K562 (cell line): ENCODE measurements at regions not wholly inside any gene's neighbourhood (a gene's known extent, or its start where the extent isn't known, plus 50 kb on each side); places are given as distances from the start of the nearest gene placed in this dataset.

Experiments used
- ATAC-seq: fragments of 200-7000 bp; cut with Tn5 transposase; 3 replicates; pipeline ENCODE4 v1.9.1; 2020; ENCODE audit warnings: moderate library complexity
- BruUV-seq: library from RNA; stranded (reverse); fragments of 400-500 nt; replicated peaks from 2 replicates; lab custom pipeline; 2021; lab: Mats Ljungman, UMichigan
- CTCF ChIA-PET: fragments of 300-600 bp; formaldehyde crosslinking; extraction: SDS; loops from one replicate; lab custom pipeline; 2021; ENCODE audit warnings: low intra/inter-chr PET ratio; lab: Yijun Ruan, JAX
- POLR2A ChIA-PET: fragments of 300-600, 350-650 bp; sonication (Branson Sonifier 250); formaldehyde crosslinking; extraction: SDS; loops from one replicate; lab custom pipeline; 2021; ENCODE audit warnings: antibody characterized with exemption, inconsistent platforms; lab: Yijun Ruan, JAX
- DNase-seq, 4 experiments: peaks; one replicate each; pipeline versions ENCODE4 v3.0.0 to v3.0.0-alpha.2; 2011 to 2018; ENCODE audit warnings: low spot score in 3 of 4, mixed read lengths in 3 of 4; ENCODE audit errors: extremely low read depth in 1 of 4
- FAIRE-seq: peaks from 2 replicates; lab custom pipeline; 2011; peaks lifted over from hg19 to GRCh38; lab: Jason Lieb, UNC
- H2AFZ ChIP-seq: 2 replicates; pipeline ENCODE4 v1.6.0; 2011; ENCODE audit warnings: low read depth, low read length, control low read depth, inconsistent platforms
- H3K27ac ChIP-seq: fragments of 200-600 bp; 3 replicates; pipeline ENCODE4 v1.8.0; 2011; ENCODE audit warnings: low read depth, mild to moderate bottlenecking, control low read depth, inconsistent platforms, low read length, moderate library complexity, mixed read lengths; ENCODE audit errors: extremely low read depth
- H3K27me3 ChIP-seq, 2 experiments: fragments of 300-600 bp in 1 of 2; 2 replicates in 1 of 2; 3 replicates in 1 of 2; pipeline versions ENCODE4 v1.6.0 to v1.8.0; 2011; ENCODE audit warnings: inconsistent platforms in 2 of 2, low read length in 2 of 2, mild to moderate bottlenecking in 1 of 2, mixed read lengths in 1 of 2, moderate library complexity in 1 of 2; ENCODE audit not compliant: control insufficient read depth in 2 of 2, insufficient read depth in 2 of 2
- H3K36me3 ChIP-seq: fragments of 300-600 bp; 3 replicates; pipeline ENCODE4 v1.8.0; 2011; ENCODE audit warnings: mild to moderate bottlenecking, low read length, inconsistent platforms; ENCODE audit not compliant: control insufficient read depth, insufficient read depth
- H3K4me1 ChIP-seq, 2 experiments: fragments of 200-600 bp in 1 of 2; replicated peaks in 1 of 2; 2 replicates in 1 of 2; 3 replicates in 1 of 2; pipeline versions ENCODE4 v1.5.1 to v1.8.0; 2011; ENCODE audit warnings: inconsistent platforms in 2 of 2, low read length in 2 of 2, mild to moderate bottlenecking in 1 of 2, mixed read lengths in 1 of 2, moderate library complexity in 1 of 2; ENCODE audit not compliant: control insufficient read depth in 2 of 2, insufficient read depth in 2 of 2
- H3K4me2 ChIP-seq: 2 replicates; pipeline ENCODE4 v1.6.1; 2011; ENCODE audit warnings: low read length, control low read depth, inconsistent platforms, mixed read lengths; ENCODE audit not compliant: insufficient read depth
- H3K4me3 ChIP-seq: fragments of 200-600 bp; sonication (generic), shearing (Covaris generic); 2 replicates; pipeline ENCODE4 v1.5.1; 2016; ENCODE audit warnings: control low read depth, inconsistent platforms
- H3K79me2 ChIP-seq: fragments of 200-600 bp; 3 replicates; pipeline ENCODE4 v1.8.0; 2011; ENCODE audit warnings: low read length, inconsistent platforms; ENCODE audit not compliant: control insufficient read depth, insufficient read depth
- H3K9ac ChIP-seq, 2 experiments: 2 replicates each; pipeline versions ENCODE4 v1.6.0 to v1.6.1; 2011; ENCODE audit warnings: low read depth in 2 of 2, low read length in 2 of 2, control low read depth in 1 of 2, inconsistent platforms in 1 of 2, mild to moderate bottlenecking in 1 of 2, mixed read lengths in 1 of 2; ENCODE audit not compliant: insufficient read depth in 1 of 2
- H3K9me1 ChIP-seq: one replicate; pipeline ENCODE4 v1.6.0; 2011; ENCODE audit warnings: inconsistent platforms, mild to moderate bottlenecking, low read length, moderate library complexity; ENCODE audit not compliant: control insufficient read depth, insufficient read depth
- H3K9me3 ChIP-seq: replicated peaks from 2 replicates; pipeline ENCODE4 v1.5.1; 2011; ENCODE audit warnings: low read depth, low read length, inconsistent platforms; ENCODE audit not compliant: control insufficient read depth, insufficient read depth
- H4K20me1 ChIP-seq: replicated peaks from 2 replicates; pipeline ENCODE4 v1.6.1; 2011; ENCODE audit warnings: low read length, inconsistent platforms, mixed read lengths; ENCODE audit not compliant: control insufficient read depth, insufficient read depth
- CEBPB ChIP-seq: fragments of 450-650 bp; IDR thresholded peaks from 2 replicates; pipeline ENCODE4 v1.6.1; 2016; ENCODE audit warnings: missing genetic modification characterization, missing compliant biosample characterization
- CEBPG ChIP-seq, 3 experiments: fragments of 200-800 bp in 1 of 3; sonication (Bioruptor generic) in 1 of 3; sonication (generic) in 1 of 3; formaldehyde crosslinking in 1 of 3; IDR thresholded peaks in 2 of 3; conservative IDR thresholded peaks in 1 of 3; 2 replicates each; pipeline versions ENCODE4 v1.6.1 to v1.8.0; 2016 to 2022; ENCODE audit warnings: missing compliant biosample characterization in 2 of 3, missing genetic modification characterization in 2 of 3, mild to moderate bottlenecking in 1 of 3, missing genetic modification reagents in 1 of 3
- RFX1 ChIP-seq: fragments of 450-650 bp; IDR thresholded peaks from 2 replicates; pipeline ENCODE4 v1.6.1; 2016; ENCODE audit warnings: mild to moderate bottlenecking, moderate library complexity
- SNIP1 ChIP-seq: fragments of 450-650 bp; IDR thresholded peaks from 2 replicates; pipeline ENCODE4 v1.7.1; 2017; ENCODE audit warnings: low read depth, mild to moderate bottlenecking
- SRSF9 ChIP-seq: fragments of 200-400 bp; formaldehyde crosslinking; IDR thresholded peaks from 2 replicates; pipeline ENCODE4 v1.6.1; 2017; ENCODE audit warnings: low read depth, low read length, borderline replicate concordance
- WGBS: fragments of 100-300 bp; shearing (Covaris generic); methylation state at CpG from one replicate; pipeline ENCODE4 v1.1.6; 2016; ENCODE audit warnings: low coverage, mixed read lengths; ENCODE audit not compliant: insufficient coverage; ENCODE audit errors: missing lambda C conversion rate; 5-methylcytosine and 5-hydroxymethylcytosine counted together
- in situ Hi-C: fragments of 300-500 bp; cut with MboI; formaldehyde crosslinking; loops from 4 replicates; pipeline ENCODE4 v1.15.0; 2018; ENCODE audit warnings: inconsistent platforms, mixed read lengths
- intact Hi-C: fragments of 100-400 bp; cut with micrococcal nuclease; formaldehyde crosslinking; loops from 2 replicates; pipeline ENCODE4 v1.14.2; 2022

DNA sequence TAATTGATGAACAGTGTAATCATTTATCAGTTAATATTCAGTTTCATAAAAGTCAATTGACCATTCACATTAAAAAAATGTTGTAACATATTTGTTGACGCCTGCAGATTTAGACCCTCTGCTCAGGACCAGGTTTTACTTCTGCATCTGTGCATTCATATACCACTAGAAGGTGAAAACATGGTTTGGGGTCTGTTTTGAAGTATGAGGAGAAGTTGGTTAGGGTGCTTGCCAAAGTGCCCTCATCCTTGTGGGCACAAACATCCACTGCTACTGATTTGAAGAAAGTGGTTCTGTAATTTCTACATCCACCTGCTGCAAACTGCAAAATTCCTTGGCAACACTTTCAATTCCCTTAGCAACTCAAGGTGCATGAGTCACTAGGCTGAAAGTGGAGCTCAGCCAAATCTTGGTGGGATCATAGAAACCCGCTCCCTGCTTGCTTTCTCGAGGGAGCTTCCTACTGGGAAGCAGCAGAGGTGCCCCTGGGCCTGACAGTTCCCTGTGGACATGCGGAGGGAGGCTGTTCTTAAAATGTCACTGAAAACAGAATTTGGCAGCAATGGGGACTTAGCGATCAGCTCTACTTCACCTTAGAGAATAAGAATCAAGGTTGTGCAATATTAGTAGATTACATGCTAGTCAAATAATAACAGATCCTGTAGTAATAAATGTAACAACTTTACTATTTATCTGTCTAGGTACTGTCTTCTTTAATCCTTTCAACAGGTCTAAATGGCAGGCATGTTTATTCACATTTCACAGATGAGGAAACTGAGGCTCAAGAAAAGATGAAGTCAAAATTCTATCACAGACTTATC, 301.0 kb upstream of the TBL1XR1 start:
- Histone ChIP-seq H3K9me1 (no peaks in the 10 kb centered on the region), H3K36me3 (no peaks in the 10 kb centered on the region), H3K4me2 (no peak overlapping the region), H3K9ac (no peak overlapping the region), H2AFZ (no peak overlapping the region), H4K20me1 (no peaks in the 10 kb centered on the region), H3K79me2 (no peaks in the 10 kb centered on the region), H3K4me3 (no peak overlapping the region), H3K9me3 (no peaks in the 10 kb centered on the region), H3K27me3 (peaks cover 0 to 6% of the 10 kb centered on the region in 2 experiments; a peak in 1 of 5 replicates), H3K4me1 (no peaks in the 10 kb centered on the region), H3K27ac (no peak overlapping the region)
- FAIRE-seq (no peak), ATAC-seq (no peak), DNase-seq (no peak)
- ChIA-PET CTCF (no interaction called here), POLR2A (no interaction called here)
- in situ Hi-C loops (no loop called here), intact Hi-C loops (no loop called here)
- WGBS = 46% methylated on average over 5 of the region's 5 CpGs
- TF ChIP-seq SNIP1 = no peak
- peak; percentile 44; the same call in 1 of the 2 replicates for TF ChIP-seq CEBPB
- no peak for TF ChIP-seq SRSF9
- 0 out of 2 replicates have a peak, but pooled peaks have one; percentile 26 for TF ChIP-seq RFX1
- TF ChIP-seq CEBPG (CRISPR knock-in tag; IDR thresholded peaks at IDR 0.05) = no peak
- TF ChIP-seq CEBPG (tag; conservative IDR thresholded peaks at IDR 0.05 in 1 of 2, IDR thresholded peaks at IDR 0.05 in 1 of 2) = peak in 1 of 2 experiments; percentile 31; a peak in 1 of 4 replicates
- no TSS peak for BruUV-seq
